NCI-H2107 treated with DMSO at 0.1 percent for 48 hours (cell line): ENCODE measurements at regions not wholly inside any gene's neighbourhood (a gene's known extent, or its start where the extent isn't known, plus 50 kb on each side); places are given as distances from the start of the nearest gene placed in this dataset.

Experiments used
- DNase-seq: peaks from one replicate; lab custom pipeline; 2025; ENCODE audit not compliant: unreplicated experiment; lab: John Stamatoyannopoulos, UW

DNA sequence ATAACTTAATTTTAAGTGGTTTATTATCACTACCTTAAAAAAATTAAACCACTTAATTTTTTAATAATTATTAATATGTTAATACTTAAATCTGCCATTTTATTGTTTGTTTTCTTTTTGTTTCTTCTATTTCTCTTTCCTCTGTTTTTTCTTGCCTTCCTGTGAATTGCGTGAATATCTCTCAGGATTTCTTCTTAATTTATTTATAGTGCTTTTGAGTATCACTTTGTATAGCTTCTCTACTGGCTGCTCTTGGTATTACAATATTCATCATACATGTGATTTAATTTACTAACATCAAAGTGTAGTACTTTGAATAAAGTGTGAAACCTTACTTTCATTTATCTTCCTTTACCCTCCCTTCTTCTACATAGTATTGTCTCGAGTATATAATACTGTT, 349.5 kb upstream of the CPXCR1 start:
- no peak for DNase-seq

- DNase-seq = no peak
Measured at GRCh38 chrX:88416002-88416401, 331.0 kb upstream of the CPXCR1 start.

- DNase-seq = no peak
Measured at GRCh38 chrX:88416965-88417364, 330.1 kb upstream of the CPXCR1 start.

DNA sequence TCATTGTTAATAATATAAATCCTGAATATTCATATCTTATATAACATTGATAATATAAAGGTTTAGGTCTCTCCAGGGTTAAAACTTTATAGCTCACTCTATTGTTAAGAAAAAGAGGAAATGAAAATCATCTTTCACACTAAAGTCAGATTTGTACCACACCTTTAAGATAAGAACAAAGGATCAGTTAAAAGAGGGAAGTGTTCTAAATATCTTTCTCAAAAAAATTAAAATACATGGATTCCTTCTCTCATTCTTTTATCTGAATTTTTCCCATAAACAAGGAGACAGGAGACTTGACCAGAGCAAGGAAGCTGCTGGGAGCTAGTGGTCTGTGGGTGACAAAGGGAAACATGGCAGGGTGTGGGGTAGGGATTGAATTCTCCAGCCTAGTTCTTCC, 323.0 kb upstream of the CPXCR1 start:
- no peak for DNase-seq

- no peak for DNase-seq
Measured at GRCh38 chrX:88424541-88424940, 322.5 kb upstream of the CPXCR1 start.

DNA sequence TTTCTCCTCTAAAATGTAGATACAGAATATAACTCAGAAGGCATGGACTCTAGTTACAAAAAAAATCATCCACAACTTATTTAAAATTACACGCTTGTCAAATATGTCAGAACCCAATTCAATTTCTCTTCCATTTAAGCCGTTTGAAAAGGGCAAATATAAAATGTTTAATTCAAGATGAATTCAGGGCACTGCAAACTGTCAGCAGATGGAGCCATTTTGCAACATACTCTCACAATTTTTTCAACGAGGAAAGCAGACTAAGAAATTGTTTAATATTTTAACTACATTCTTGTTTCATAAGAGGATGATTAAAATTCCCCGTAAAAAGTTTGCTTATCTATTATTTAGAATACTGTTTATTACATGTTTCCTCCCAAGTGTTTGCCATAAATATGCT, 321.3 kb upstream of the CPXCR1 start:
- DNase-seq = peak; percentile 21

- DNase-seq = no peak
Measured at GRCh38 chrX:88437563-88437962, 309.5 kb upstream of the CPXCR1 start.

GRCh38 chrX:88438209-88438608, 308.8 kb upstream of the CPXCR1 start:
- no peak for DNase-seq

DNA sequence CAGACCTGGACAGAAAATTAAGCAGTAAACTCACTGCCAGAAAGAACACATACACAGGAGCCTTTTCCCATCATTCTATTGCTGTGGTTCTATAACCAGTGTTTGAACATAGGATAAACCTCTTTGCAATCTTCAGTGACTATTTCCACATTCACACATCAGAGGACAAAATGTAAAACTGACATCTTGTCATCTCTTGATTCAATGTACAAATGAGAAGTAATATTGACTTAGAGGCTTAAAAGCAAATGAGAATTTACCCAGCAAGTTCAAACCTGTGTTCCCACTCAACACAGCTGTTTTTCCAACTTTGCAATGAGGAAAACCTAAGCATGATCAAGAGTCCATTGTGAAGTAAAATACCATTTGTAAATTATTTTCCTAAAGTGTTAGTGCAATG, 307.1 kb upstream of the CPXCR1 start:
- DNase-seq = no peak
